DMS114 treated with DMSO at 0.1 percent for 48 hours (cell line): ENCODE measurements at regions not wholly inside any gene's neighbourhood (a gene's known extent, or its start where the extent isn't known, plus 50 kb on each side); places are given as distances from the start of the nearest gene placed in this dataset.

Experiments used
- DNase-seq: peaks from one replicate; lab custom pipeline; 2025; ENCODE audit not compliant: unreplicated experiment; lab: John Stamatoyannopoulos, UW

DNA sequence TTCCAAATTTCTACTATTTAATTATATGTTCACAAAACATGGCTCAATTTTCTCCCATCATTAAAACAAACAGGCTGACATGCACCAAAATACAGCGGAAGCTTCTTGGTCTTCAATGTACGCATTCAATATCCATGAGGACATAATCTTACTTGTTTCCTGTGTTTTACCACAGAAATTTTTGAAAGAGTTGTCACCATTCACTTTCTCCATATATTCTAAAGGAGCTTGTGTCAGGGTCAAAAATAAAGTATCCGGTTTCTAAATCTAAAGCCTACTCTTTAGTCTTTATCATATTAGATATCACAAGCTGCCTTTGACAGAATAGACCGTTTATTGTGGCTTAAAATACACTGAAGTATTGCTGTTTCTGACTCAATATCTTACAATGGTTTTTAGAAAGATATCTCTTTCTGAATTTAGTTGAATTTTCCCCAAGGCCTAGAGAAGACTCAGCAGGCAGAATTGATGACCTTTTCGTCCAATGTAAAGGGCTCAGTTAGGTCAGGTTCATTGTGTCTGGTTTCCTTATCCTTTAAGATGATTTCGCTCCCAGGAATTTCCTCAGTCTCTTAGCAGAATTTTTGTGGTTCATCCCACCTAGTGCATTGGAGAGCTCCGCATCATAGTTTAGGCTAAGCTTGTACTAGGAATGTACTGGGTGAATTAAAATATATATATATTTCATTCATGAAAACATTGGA lies 717.2 kb downstream of the NCAM2 start:
- DNase-seq: no peak

- DNase-seq: no peak
Observed at GRCh38 chr21:21722731-21723130, 724.5 kb downstream of the NCAM2 start.

GRCh38 chr21:21730512-21730911 lies 732.3 kb downstream of the NCAM2 start:
- DNase-seq: no peak

DNA sequence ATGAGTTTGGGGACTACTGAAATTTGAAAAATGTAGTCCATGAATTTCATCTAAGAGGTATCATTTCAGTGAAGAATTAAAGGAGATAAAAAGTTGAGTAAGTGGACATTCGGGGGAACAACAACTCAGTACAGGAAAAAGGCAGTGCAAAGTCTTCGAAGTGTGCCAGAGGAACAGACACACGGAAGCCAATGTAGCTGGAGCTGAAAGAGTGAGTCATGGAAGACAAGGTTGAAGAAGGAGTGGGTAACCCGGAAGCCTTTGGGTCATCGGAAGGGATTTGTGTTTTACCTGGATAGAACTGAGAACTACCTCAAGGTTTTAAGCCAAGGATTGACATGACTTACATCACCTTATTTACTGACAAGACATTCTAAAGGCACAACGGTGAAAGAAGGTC lies 733.4 kb downstream of the NCAM2 start:
- no peak for DNase-seq

DNA sequence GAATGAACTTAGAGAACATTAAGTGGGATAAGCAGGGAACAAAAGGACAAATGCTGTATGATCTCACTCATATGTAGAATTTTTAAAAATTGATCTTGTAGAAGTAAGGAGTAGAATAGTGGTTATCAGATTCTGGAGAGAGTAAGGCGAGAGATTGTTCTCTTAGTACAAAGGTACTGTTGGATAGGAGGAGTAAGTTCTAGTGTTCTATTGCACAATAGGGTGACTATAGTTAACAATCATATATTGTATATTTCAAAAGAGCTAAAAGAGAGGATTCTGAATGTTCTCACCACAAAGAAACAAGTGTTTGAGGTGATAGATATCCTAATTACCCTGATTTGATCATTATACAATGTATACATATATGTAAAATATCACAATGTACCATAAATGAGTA lies 735.9 kb downstream of the NCAM2 start:
- DNase-seq: no peak

DNA sequence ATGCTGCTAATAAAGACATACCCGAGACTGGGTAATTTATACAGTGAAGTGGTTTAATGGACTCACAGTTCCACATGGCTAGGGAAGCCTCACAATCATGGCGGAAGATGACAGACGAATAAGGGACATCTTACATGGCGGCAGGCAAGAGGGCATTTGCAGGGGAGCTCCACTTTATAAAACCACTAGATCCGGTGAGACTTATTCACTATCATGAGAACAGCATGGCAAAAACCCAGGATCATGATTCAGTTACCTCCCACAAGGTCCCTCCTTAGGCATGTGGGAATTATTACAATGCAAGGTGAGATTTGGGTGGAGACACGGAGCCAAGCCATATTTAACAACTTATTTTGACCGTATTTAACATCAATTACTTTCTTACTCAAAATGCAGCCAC lies 739.0 kb downstream of the NCAM2 start:
- DNase-seq: no peak

- DNase-seq: no peak
Observed at GRCh38 chr21:21740207-21740606, 742.0 kb downstream of the NCAM2 start.

DNA sequence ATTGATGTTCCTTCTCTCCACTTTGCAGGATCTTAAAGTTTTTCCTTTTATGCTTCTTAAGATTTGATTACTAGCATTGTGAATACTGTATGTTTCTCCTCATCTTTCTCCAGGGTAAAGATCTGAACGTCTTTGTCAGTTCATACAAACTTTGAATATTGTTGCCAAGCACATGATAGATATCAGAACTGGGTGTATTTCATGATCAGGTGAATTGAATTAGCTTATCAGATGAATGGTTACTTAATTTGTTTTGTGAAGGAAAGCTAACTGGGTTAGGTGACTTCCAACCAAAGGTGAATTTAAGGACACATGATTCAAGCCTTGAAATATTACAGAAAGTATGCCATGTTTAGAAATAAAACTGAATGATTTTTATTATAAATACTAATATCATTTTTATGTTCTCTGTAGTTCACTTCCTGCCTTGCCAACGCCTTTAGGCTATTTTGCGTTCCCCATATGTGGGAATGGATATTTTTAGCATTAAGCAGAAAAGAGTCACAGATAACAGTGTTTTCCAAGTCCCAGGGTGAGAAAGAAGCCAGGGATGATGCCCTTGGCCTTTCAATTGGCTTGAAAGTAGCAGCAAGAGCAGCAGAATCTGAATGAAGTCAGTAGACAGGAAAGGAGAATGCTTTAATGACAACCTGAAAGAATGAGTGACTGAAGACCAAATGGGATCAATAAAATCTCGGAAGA lies 752.1 kb downstream of the NCAM2 start:
- no peak for DNase-seq

DNA sequence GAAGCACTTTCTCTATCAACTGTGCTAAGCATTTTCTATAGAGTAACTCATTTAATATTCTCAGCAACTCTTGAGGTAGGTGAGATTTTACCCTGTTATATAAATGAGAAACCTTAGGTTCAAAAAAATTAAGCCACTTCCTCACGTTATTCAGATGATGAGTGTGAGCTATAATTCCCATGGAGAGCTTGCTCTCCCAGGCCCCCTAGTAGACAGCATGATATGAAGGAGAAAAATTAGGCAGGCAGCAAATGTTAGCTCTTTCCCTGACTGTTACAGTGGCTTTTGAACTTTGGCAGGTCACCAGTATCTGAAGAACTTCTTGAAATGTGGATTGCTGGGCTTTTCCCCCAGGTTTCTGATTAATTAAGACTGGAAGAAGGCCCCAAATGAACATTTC lies 753.1 kb downstream of the NCAM2 start:
- DNase-seq: no peak

GRCh38 chr21:21762855-21763254 lies 764.6 kb downstream of the NCAM2 start:
- no peak for DNase-seq

GRCh38 chr21:21764281-21764680 lies 766.1 kb downstream of the NCAM2 start:
- no peak for DNase-seq

DNA sequence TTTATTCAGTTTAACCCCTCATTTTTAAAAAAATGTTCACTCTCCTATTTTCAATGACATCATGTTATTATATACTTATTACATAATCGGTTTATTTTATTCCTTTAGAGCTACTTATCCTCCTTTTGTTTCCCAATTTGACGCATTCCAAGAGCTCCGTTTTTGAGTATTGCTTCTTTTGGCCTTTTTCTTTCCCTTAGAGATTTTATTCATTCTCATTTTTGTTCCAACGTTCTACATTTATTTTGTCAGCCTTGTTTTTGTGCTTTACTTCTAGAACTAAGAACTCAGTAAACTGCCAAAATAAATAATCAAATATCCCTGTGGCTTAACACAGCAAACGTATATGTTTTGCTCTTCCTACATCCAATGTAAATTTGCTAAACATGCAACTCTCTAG lies 769.1 kb downstream of the NCAM2 start:
- no peak for DNase-seq

DNA sequence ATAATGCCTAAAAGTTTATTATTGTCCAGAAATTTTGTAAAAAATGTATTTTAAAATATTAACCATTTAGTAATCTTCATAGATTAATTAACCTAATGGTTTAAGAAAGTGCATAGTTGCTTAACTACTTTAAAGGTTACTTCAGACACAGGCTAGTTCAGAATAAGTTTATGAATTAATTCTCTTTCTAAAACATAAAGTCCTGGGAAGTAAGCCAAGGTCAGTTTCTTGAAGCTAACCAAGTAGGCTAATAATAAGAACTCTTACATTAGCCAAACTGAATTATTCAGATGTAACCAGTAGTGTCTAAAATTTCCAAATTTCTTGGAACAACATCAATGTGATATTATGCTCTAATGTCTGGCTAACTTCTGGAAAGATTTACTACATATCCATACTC lies 790.4 kb downstream of the NCAM2 start:
- no peak for DNase-seq

GRCh38 chr21:21801921-21802320 lies 803.7 kb downstream of the NCAM2 start:
- DNase-seq: no peak

GRCh38 chr21:21806711-21807597 lies 808.7 kb downstream of the NCAM2 start:
- DNase-seq: no peak

DNA sequence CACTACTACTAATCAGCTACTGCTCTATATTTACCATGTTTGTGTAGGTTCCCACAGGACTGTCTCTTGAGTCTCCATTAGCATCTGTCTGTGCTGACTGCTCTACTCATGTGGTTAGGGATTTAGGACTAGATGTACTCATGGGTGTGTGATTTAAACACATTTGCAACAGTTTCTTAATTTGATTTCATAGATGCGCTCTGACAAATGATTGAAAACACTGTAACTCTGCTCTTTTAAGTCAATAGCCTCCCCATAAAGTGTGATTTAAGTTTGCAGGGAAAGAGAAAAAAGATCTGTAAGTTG lies 809.3 kb downstream of the NCAM2 start:
- DNase-seq: no peak

GRCh38 chr21:21813289-21813688 lies 815.1 kb downstream of the NCAM2 start:
- no peak for DNase-seq

GRCh38 chr21:21813934-21814333 lies 815.7 kb downstream of the NCAM2 start:
- DNase-seq: no peak

DNA sequence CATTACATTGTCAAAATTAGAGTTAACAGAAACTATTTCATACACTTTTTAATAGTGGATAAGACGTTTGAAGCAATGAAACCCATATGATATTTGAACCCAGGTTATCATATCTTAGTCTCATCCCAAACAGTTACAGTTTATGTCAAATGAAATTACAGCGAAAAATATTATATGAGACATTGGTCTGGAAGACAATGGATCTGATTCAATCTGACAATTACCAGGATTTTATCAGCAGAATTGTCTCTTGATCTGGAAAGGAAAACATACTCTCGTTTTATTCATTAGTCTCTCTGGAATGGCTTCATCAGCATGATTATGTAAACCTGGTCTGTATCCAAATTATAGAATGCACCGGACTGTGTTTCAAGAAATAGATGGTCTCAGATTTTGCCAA lies 818.6 kb downstream of the NCAM2 start:
- no peak for DNase-seq

DNA sequence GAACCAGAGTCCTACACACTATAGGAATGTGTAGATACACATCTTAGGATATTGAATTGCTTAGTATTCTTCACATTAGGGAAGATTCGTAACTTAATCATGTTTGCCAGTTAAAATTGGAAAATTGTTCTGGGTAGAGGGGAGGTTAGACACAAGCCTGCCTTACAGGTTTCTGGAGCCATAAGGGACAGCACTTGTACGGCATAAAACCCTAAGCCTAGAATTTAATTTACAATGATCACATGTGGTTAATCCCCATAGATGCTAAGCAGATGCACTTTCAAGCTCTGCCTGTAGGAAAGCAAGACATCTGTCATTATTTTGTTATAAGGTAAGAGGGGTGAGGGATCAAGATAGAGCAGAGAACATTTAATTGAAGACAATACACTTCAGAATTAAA lies 820.7 kb downstream of the NCAM2 start:
- DNase-seq: no peak

DNA sequence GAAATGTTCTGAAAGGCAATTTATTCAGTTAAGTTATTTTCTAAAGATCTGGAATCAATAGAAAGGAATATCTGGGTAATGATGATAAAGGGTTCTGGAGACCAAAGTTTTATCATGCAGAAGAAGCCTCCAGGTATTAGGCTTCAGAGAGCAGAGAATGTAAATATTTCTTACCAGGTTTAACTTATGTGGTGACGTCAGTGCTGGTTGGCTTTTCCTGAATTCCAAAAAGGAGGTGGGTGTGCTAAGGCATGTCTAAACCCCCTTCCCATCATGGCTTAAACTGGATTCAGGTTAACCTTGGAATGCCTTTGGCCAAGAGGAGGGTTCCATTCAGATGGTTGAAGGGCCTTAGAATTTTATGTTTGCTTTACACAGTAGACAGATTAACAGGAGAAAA lies 829.9 kb downstream of the NCAM2 start:
- DNase-seq: no peak

- no peak for DNase-seq
Observed at GRCh38 chr21:21831036-21831435, 832.8 kb downstream of the NCAM2 start.
